Ishikawa (cell line): ENCODE measurements at regions not wholly inside any gene's neighbourhood (a gene's known extent, or its start where the extent isn't known, plus 50 kb on each side); places are given as distances from the start of the nearest gene placed in this dataset.

ENCODE experiments used
- CEBPB ChIP-seq: IDR thresholded peaks from 2 replicates; pipeline ENCODE4 v1.6.1; 2012
- CREB1 ChIP-seq: IDR thresholded peaks from 2 replicates; pipeline ENCODE4 v1.6.1; 2012; ENCODE audit warnings: low read depth
- EGR1 ChIP-seq: IDR thresholded peaks from 2 replicates; pipeline ENCODE4 v1.6.1; 2012
- EP300 ChIP-seq: IDR thresholded peaks from 2 replicates; pipeline ENCODE4 v1.6.1; 2012; ENCODE audit warnings: borderline replicate concordance
- FOXM1 ChIP-seq: IDR thresholded peaks from 2 replicates; pipeline ENCODE4 v1.6.1; 2012; ENCODE audit warnings: low read depth, borderline replicate concordance
- TAF1 ChIP-seq: IDR thresholded peaks from 2 replicates; pipeline ENCODE4 v1.6.1; 2012; ENCODE audit warnings: low read depth, mild to moderate bottlenecking
- TCF12 ChIP-seq: IDR thresholded peaks from 2 replicates; pipeline ENCODE4 v1.6.1; 2012; ENCODE audit warnings: low read depth
- TEAD4 ChIP-seq: IDR thresholded peaks from 2 replicates; pipeline ENCODE4 v1.6.1; 2012
- YY1 ChIP-seq: IDR thresholded peaks from 2 replicates; pipeline ENCODE4 v1.6.1; 2012; ENCODE audit warnings: low read depth
- ZBTB7A ChIP-seq: IDR thresholded peaks from 2 replicates; pipeline ENCODE4 v1.6.1; 2012; ENCODE audit warnings: low read depth
- TF ChIP-seq, protein P1 (sequence below): IDR thresholded peaks from 2 replicates; pipeline ENCODE4 v1.6.1; 2012
- TF ChIP-seq, protein P2 (sequence below): IDR thresholded peaks from 2 replicates; pipeline ENCODE4 v1.6.1; 2012; ENCODE audit warnings: low read depth, mild to moderate bottlenecking

DNA sequence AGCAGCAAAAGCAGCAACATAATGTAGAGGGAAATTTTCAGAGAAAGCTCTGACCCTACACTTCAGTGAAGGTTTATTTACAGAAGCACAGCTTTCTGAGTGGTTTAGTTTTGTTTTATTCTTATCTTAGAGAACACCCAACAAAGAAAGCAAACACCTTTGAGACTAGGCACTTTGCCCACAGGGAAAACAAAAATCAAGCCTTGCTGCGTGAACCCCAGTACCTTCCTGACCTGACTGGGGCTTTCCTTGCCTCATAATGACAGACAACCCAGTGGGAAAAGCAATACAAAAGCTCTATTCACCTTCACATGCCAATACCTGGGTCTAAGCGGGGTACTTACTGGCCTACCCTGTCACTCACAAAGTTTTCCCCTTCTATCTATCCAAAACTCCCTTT is 189.8 kb downstream of the HINT1 start:
- TF ChIP-seq YY1 (no peak), TAF1 (no peak), TCF12 (no peak), FOXM1 (no peak), EP300 (no peak), CREB1 (no peak), EGR1 (no peak), CEBPB (no peak), TEAD4 (no peak), ZBTB7A (no peak)
- TF ChIP-seq, protein P1, sequence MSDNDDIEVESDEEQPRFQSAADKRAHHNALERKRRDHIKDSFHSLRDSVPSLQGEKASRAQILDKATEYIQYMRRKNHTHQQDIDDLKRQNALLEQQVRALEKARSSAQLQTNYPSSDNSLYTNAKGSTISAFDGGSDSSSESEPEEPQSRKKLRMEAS, result no peak
- TF ChIP-seq, protein P2, sequence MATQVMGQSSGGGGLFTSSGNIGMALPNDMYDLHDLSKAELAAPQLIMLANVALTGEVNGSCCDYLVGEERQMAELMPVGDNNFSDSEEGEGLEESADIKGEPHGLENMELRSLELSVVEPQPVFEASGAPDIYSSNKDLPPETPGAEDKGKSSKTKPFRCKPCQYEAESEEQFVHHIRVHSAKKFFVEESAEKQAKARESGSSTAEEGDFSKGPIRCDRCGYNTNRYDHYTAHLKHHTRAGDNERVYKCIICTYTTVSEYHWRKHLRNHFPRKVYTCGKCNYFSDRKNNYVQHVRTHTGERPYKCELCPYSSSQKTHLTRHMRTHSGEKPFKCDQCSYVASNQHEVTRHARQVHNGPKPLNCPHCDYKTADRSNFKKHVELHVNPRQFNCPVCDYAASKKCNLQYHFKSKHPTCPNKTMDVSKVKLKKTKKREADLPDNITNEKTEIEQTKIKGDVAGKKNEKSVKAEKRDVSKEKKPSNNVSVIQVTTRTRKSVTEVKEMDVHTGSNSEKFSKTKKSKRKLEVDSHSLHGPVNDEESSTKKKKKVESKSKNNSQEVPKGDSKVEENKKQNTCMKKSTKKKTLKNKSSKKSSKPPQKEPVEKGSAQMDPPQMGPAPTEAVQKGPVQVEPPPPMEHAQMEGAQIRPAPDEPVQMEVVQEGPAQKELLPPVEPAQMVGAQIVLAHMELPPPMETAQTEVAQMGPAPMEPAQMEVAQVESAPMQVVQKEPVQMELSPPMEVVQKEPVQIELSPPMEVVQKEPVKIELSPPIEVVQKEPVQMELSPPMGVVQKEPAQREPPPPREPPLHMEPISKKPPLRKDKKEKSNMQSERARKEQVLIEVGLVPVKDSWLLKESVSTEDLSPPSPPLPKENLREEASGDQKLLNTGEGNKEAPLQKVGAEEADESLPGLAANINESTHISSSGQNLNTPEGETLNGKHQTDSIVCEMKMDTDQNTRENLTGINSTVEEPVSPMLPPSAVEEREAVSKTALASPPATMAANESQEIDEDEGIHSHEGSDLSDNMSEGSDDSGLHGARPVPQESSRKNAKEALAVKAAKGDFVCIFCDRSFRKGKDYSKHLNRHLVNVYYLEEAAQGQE, result no peak
